ENCODE measurements at regions not wholly inside any gene's neighbourhood (a gene's known extent, or its start where the extent isn't known, plus 50 kb on each side); places are given as distances from the start of the nearest gene placed in this dataset.

- POLR2A ChIA-PET, result interaction anchor here (0.6 to 1.5 kb wide), 7 partner anchors 8 to 201 kb away, joined by 3 to 12 read pairs (median 3); no protein-coding TSS in a partner anchor
- TF ChIP-seq EZH2phosphoT487 (IDR thresholded peaks at IDR 0.05; ENCODE audit: borderline replicate concordance, low read depth, low read length), result no peak
- TF ChIP-seq CTCF (conservative IDR thresholded peaks at IDR 0.05; ENCODE audit: low read length), result no peak
- CTCF ChIA-PET (ENCODE audit: unreplicated experiment), result interaction anchor here (1.1 kb wide), 1 partner anchor 81 kb away, joined by 3 read pairs; no protein-coding TSS in a partner anchor
Measured at GRCh38 chr6:156689656-156690055, 87.5 kb upstream of the ARID1B start.

DNA sequence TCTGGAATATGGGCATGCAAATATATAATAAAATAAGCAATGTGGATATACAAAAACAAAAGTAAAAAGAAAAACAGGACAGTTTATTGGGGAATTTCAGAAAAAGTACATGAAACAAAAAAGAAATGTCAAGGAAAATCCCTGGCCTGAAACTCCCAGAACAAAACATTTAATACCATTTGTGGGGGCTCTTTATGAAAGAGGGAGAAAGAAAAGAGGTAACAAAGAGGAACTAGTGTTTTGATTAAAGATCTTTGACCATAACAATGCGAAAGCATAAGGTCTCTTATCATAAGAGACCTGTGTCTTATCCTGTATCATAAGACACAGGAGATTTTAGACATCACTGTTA, 88.6 kb upstream of the ARID1B start:
- DNase-seq (ENCODE audit: low spot score), result no peak
- Histone ChIP-seq H2AFZ (ENCODE audit: low read length) (peak overlapping the region; percentile 93; the same call in 1 of the 2 replicates), H4K20me1 (ENCODE audit: insufficient read depth, low read length) (no peaks in the 10 kb centered on the region), H3K4me2 (ENCODE audit: low read length) (peak overlapping the region; percentile 91), H3K9me3 (ENCODE audit: low read length) (no peaks in the 10 kb centered on the region), H3K36me3 (ENCODE audit: insufficient read depth, low read length) (no peaks in the 10 kb centered on the region), H3K9me2 (ENCODE audit: insufficient read depth, low read length) (no peaks in the 10 kb centered on the region), H3K27ac (ENCODE audit: low read depth, low read length, poor library complexity, severe bottlenecking) (peak overlapping the region; percentile 59), H3K4me3 (ENCODE audit: low read depth, low read length, poor library complexity, severe bottlenecking) (no peak overlapping the region), H3K79me2 (ENCODE audit: insufficient read depth, low read depth, low read length) (no peaks in the 10 kb centered on the region), H3K4me1 (ENCODE audit: insufficient read depth, low read length, poor library complexity, severe bottlenecking) (peaks cover 57% of the 10 kb centered on the region)
- intact Hi-C loops (cut with micrococcal nuclease; ENCODE audit: unreplicated experiment), result no loop called here
- no TSS peak for BruUV-seq (replicated peaks)
- ChIA-PET POLR2A (interaction anchor here (0.5 to 1.2 kb wide), 4 partner anchors 51 to 289 kb away, joined by 3 to 7 read pairs (median 3); no protein-coding TSS in a partner anchor), CTCF (ENCODE audit: unreplicated experiment) (no interaction called here)
- TF ChIP-seq EZH2phosphoT487 (IDR thresholded peaks at IDR 0.05; ENCODE audit: borderline replicate concordance, low read depth, low read length), result no peak
- TF ChIP-seq CTCF (conservative IDR thresholded peaks at IDR 0.05; ENCODE audit: low read length), result no peak

More at GRCh38 chr6:156689656-156690055, 87.5 kb upstream of the ARID1B start:
- peak; percentile 27 for DNase-seq (ENCODE audit: low spot score)
- peaks cover 57% of the 10 kb centered on the region for H3K4me1 ChIP-seq (ENCODE audit: insufficient read depth, low read length, poor library complexity, severe bottlenecking)
- H3K4me2 ChIP-seq (ENCODE audit: low read length), result peak overlapping the region; percentile 3
- no peaks in the 10 kb centered on the region for H3K79me2 ChIP-seq (ENCODE audit: insufficient read depth, low read depth, low read length)
- no peaks in the 10 kb centered on the region for H3K9me3 ChIP-seq (ENCODE audit: low read length)
- intact Hi-C loops (cut with micrococcal nuclease; ENCODE audit: unreplicated experiment), result loop anchor here (10.0 kb wide), 1 partner anchor 1375 kb away; the partner anchor contains the start of gene TFB1M
- no peaks in the 10 kb centered on the region for H3K36me3 ChIP-seq (ENCODE audit: insufficient read depth, low read length)
- no TSS peak for BruUV-seq (replicated peaks)
- no peaks in the 10 kb centered on the region for H4K20me1 ChIP-seq (ENCODE audit: insufficient read depth, low read length)
- H3K9me2 ChIP-seq (ENCODE audit: insufficient read depth, low read length), result no peaks in the 10 kb centered on the region
- peak overlapping the region; percentile 93 for H2AFZ ChIP-seq (ENCODE audit: low read length)
- H3K27ac ChIP-seq (ENCODE audit: low read depth, low read length, poor library complexity, severe bottlenecking), result no peak overlapping the region
- H3K4me3 ChIP-seq (ENCODE audit: low read depth, low read length, poor library complexity, severe bottlenecking), result no peak overlapping the region

All from OCI-LY7 (cell line).